ENCODE measurements at regions not wholly inside any gene's neighbourhood (a gene's known extent, or its start where the extent isn't known, plus 50 kb on each side); places are given as distances from the start of the nearest gene placed in this dataset.
"Not testable (repeated sequence)": the region's sequence is repeated elsewhere in the genome, so short reads cannot be mapped to it uniquely, and the experiment has no call there.

DNA sequence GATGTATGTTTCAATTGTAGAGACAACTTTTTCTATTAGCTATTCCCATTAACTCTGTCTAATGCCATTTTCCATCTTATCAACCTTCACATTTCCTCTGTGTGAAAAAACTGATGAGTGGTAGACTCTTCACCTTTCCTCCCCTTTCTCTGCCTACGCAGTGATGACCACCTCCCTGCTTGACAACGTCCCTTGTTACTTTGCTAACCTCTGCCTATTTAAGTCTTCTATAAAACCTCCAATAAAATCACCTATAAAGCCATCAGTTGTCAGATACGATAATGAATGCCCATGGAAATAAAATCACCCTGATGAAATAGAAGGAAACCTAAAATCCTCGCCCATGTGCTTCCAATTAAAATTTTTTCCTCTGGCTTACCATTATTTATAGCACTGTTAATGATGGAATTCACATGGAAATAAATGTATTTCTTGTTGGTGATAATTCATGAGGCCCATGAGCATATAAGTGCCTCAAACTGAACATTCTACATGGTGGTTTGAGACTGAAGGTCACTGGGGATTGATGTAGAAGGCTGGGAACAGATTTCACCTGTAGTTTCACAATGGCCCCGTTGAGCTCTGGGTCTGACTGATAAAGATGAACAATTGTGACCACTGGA lies 1454.0 kb upstream of the SEL1L start:
- Mint-ChIP-seq H3K27me3 (ENCODE audit: low read depth) (no peaks in the 10 kb centered on the region; the same call in 1 of the 2 replicates), H3K36me3 (no peaks in the 10 kb centered on the region), H3K9me3 (no peaks in the 10 kb centered on the region), H3K4me3 (no peak overlapping the region), H3K27ac (no peak overlapping the region), H3K4me1 (no peaks in the 10 kb centered on the region)
- TF ChIP-seq FOXP1 (CRISPR knock-in tag; IDR thresholded peaks at IDR 0.05; ENCODE audit: borderline replicate concordance), result no peak
- no peak for TF ChIP-seq NR2C2 (CRISPR knock-in tag; IDR thresholded peaks at IDR 0.05)
- TF ChIP-seq ELF4 (CRISPR knock-in tag; IDR thresholded peaks at IDR 0.05; ENCODE audit: low read depth), result no peak
- TF ChIP-seq, protein P1, sequence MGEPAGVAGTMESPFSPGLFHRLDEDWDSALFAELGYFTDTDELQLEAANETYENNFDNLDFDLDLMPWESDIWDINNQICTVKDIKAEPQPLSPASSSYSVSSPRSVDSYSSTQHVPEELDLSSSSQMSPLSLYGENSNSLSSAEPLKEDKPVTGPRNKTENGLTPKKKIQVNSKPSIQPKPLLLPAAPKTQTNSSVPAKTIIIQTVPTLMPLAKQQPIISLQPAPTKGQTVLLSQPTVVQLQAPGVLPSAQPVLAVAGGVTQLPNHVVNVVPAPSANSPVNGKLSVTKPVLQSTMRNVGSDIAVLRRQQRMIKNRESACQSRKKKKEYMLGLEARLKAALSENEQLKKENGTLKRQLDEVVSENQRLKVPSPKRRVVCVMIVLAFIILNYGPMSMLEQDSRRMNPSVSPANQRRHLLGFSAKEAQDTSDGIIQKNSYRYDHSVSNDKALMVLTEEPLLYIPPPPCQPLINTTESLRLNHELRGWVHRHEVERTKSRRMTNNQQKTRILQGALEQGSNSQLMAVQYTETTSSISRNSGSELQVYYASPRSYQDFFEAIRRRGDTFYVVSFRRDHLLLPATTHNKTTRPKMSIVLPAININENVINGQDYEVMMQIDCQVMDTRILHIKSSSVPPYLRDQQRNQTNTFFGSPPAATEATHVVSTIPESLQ (CRISPR knock-in tag; IDR thresholded peaks at IDR 0.05), result no peak
- TF ChIP-seq ZNF396 (CRISPR knock-in tag; IDR thresholded peaks at IDR 0.05; ENCODE audit: borderline replicate concordance), result no peak
- TF ChIP-seq MXD4 (CRISPR knock-in tag; IDR thresholded peaks at IDR 0.05; ENCODE audit: borderline replicate concordance), result no peak
- TF ChIP-seq, protein P2, sequence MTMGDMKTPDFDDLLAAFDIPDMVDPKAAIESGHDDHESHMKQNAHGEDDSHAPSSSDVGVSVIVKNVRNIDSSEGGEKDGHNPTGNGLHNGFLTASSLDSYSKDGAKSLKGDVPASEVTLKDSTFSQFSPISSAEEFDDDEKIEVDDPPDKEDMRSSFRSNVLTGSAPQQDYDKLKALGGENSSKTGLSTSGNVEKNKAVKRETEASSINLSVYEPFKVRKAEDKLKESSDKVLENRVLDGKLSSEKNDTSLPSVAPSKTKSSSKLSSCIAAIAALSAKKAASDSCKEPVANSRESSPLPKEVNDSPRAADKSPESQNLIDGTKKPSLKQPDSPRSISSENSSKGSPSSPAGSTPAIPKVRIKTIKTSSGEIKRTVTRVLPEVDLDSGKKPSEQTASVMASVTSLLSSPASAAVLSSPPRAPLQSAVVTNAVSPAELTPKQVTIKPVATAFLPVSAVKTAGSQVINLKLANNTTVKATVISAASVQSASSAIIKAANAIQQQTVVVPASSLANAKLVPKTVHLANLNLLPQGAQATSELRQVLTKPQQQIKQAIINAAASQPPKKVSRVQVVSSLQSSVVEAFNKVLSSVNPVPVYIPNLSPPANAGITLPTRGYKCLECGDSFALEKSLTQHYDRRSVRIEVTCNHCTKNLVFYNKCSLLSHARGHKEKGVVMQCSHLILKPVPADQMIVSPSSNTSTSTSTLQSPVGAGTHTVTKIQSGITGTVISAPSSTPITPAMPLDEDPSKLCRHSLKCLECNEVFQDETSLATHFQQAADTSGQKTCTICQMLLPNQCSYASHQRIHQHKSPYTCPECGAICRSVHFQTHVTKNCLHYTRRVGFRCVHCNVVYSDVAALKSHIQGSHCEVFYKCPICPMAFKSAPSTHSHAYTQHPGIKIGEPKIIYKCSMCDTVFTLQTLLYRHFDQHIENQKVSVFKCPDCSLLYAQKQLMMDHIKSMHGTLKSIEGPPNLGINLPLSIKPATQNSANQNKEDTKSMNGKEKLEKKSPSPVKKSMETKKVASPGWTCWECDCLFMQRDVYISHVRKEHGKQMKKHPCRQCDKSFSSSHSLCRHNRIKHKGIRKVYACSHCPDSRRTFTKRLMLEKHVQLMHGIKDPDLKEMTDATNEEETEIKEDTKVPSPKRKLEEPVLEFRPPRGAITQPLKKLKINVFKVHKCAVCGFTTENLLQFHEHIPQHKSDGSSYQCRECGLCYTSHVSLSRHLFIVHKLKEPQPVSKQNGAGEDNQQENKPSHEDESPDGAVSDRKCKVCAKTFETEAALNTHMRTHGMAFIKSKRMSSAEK (CRISPR knock-in tag; IDR thresholded peaks at IDR 0.05; ENCODE audit: borderline replicate concordance), result no peak
- TF ChIP-seq, protein P3, sequence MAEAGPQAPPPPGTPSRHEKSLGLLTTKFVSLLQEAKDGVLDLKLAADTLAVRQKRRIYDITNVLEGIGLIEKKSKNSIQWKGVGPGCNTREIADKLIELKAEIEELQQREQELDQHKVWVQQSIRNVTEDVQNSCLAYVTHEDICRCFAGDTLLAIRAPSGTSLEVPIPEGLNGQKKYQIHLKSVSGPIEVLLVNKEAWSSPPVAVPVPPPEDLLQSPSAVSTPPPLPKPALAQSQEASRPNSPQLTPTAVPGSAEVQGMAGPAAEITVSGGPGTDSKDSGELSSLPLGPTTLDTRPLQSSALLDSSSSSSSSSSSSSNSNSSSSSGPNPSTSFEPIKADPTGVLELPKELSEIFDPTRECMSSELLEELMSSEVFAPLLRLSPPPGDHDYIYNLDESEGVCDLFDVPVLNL (CRISPR knock-in tag; IDR thresholded peaks at IDR 0.05; ENCODE audit: borderline replicate concordance, low read depth), result no peak
- TF ChIP-seq NFATC4 (CRISPR knock-in tag; IDR thresholded peaks at IDR 0.05), result no peak
- TF ChIP-seq TEAD1 (CRISPR knock-in tag; IDR thresholded peaks at IDR 0.05), result no peak
- TF ChIP-seq IRF2 (CRISPR knock-in tag; IDR thresholded peaks at IDR 0.05; ENCODE audit: borderline replicate concordance, low read depth), result no peak
- no peak for TF ChIP-seq GRHL2 (CRISPR knock-in tag; IDR thresholded peaks at IDR 0.05; ENCODE audit: insufficient replicate concordance, severe bottlenecking)
- TF ChIP-seq, protein P4, sequence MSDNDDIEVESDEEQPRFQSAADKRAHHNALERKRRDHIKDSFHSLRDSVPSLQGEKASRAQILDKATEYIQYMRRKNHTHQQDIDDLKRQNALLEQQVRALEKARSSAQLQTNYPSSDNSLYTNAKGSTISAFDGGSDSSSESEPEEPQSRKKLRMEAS (CRISPR knock-in tag; IDR thresholded peaks at IDR 0.05), result no peak
- no peak for TF ChIP-seq ZNF219 (CRISPR knock-in tag; IDR thresholded peaks at IDR 0.05; ENCODE audit: borderline replicate concordance)
- TF ChIP-seq, protein P5, sequence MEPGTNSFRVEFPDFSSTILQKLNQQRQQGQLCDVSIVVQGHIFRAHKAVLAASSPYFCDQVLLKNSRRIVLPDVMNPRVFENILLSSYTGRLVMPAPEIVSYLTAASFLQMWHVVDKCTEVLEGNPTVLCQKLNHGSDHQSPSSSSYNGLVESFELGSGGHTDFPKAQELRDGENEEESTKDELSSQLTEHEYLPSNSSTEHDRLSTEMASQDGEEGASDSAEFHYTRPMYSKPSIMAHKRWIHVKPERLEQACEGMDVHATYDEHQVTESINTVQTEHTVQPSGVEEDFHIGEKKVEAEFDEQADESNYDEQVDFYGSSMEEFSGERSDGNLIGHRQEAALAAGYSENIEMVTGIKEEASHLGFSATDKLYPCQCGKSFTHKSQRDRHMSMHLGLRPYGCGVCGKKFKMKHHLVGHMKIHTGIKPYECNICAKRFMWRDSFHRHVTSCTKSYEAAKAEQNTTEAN (CRISPR knock-in tag; IDR thresholded peaks at IDR 0.05), result no peak
- no peak for TF ChIP-seq RORB (CRISPR knock-in tag; IDR thresholded peaks at IDR 0.05)
- TF ChIP-seq, protein P6, sequence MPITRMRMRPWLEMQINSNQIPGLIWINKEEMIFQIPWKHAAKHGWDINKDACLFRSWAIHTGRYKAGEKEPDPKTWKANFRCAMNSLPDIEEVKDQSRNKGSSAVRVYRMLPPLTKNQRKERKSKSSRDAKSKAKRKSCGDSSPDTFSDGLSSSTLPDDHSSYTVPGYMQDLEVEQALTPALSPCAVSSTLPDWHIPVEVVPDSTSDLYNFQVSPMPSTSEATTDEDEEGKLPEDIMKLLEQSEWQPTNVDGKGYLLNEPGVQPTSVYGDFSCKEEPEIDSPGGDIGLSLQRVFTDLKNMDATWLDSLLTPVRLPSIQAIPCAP (CRISPR knock-in tag; IDR thresholded peaks at IDR 0.05), result no peak
- no peak for TF ChIP-seq CREB1 (CRISPR knock-in tag; IDR thresholded peaks at IDR 0.05)
- TF ChIP-seq, protein P7, sequence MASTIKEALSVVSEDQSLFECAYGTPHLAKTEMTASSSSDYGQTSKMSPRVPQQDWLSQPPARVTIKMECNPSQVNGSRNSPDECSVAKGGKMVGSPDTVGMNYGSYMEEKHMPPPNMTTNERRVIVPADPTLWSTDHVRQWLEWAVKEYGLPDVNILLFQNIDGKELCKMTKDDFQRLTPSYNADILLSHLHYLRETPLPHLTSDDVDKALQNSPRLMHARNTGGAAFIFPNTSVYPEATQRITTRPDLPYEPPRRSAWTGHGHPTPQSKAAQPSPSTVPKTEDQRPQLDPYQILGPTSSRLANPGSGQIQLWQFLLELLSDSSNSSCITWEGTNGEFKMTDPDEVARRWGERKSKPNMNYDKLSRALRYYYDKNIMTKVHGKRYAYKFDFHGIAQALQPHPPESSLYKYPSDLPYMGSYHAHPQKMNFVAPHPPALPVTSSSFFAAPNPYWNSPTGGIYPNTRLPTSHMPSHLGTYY (CRISPR knock-in tag; IDR thresholded peaks at IDR 0.05), result no peak
- no peak for TF ChIP-seq GABPB1 (CRISPR knock-in tag; IDR thresholded peaks at IDR 0.05)
- ChIA-PET CTCF (no interaction called here), POLR2A (no interaction called here)
- DNase-seq (ENCODE audit: low spot score), result no peak
- no peak for ATAC-seq

DNA sequence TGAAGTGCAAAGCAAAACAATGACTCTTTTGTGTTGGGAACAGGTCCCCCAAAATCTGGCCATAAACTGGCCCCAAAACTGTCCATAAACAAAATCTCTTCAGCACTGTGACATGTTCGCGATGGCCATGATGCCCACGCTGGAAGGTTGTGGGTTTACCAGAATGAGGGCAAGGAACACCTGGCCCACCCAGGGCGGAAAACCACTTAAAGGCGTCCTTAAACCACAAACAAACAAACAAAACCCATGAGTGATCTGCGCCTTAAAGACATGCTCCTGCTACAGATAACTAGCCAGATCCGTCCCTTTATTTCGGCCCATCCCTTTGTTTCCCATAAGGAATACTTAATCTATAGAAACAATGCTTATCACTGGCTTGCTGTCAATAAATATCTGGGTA lies 1460.9 kb upstream of the SEL1L start:
- CTCF ChIA-PET; DNase-seq (ENCODE audit: low spot score); H3K4me3 Mint-ChIP-seq; H3K27ac Mint-ChIP-seq; H3K36me3 Mint-ChIP-seq; H3K9me3 Mint-ChIP-seq; POLR2A ChIA-PET; H3K27me3 Mint-ChIP-seq (ENCODE audit: low read depth); ATAC-seq; H3K4me1 Mint-ChIP-seq: not testable (repeated sequence)

Measured in WTC11 (cell line).